Small intestine (tissue), 7 donors: ENCODE measurements at regions not wholly inside any gene's neighbourhood (a gene's known extent, or its start where the extent isn't known, plus 50 kb on each side); places are given as distances from the start of the nearest gene placed in this dataset.

Source experiments
- DNase-seq, 2 donors: peaks; one replicate each; pipeline versions ENCODE4 v3.0.0 to v3.0.0-alpha.2; 2013
- FAIRE-seq: peaks from 2 replicates; lab custom pipeline; 2012; peaks lifted over from hg19 to GRCh38; lab: Jason Lieb, UNC
- H3K27ac ChIP-seq, 3 donors: one replicate each; pipeline ENCODE4 v1.5.1; 2013; ENCODE audit warnings: low read length in 2 of 3, mild to moderate bottlenecking in 2 of 3, control low read depth in 1 of 3, inconsistent platforms in 1 of 3, low read depth in 1 of 3, moderate library complexity in 1 of 3
- H3K27me3 ChIP-seq, 3 donors: one replicate each; pipeline ENCODE4 v1.6.1; 2013; ENCODE audit warnings: low read length in 3 of 3, inconsistent platforms in 1 of 3; ENCODE audit not compliant: control insufficient read depth in 3 of 3, insufficient read depth in 3 of 3
- H3K36me3 ChIP-seq, 3 donors: one replicate each; pipeline ENCODE4 v1.6.1; 2013; ENCODE audit warnings: low read length in 3 of 3, inconsistent platforms in 1 of 3, low read depth in 1 of 3, mild to moderate bottlenecking in 1 of 3, moderate library complexity in 1 of 3; ENCODE audit not compliant: control insufficient read depth in 3 of 3, insufficient read depth in 2 of 3
- H3K4me1 ChIP-seq, 3 donors: one replicate each; pipeline ENCODE4 v1.6.1; 2013; ENCODE audit warnings: low read length in 2 of 3, inconsistent platforms in 1 of 3, low read depth in 1 of 3, mild to moderate bottlenecking in 1 of 3, moderate library complexity in 1 of 3; ENCODE audit not compliant: control insufficient read depth in 3 of 3, insufficient read depth in 2 of 3
- H3K4me3 ChIP-seq, 3 donors: one replicate each; pipeline ENCODE4 v1.5.1; 2013; ENCODE audit warnings: low read length in 3 of 3, control low read depth in 1 of 3, inconsistent platforms in 1 of 3, low read depth in 1 of 3, mild to moderate bottlenecking in 1 of 3, moderate library complexity in 1 of 3
- H3K9me3 ChIP-seq, 2 donors: one replicate each; pipeline ENCODE4 v1.6.1; 2013; ENCODE audit warnings: low read depth in 1 of 2, low read length in 1 of 2; ENCODE audit not compliant: control insufficient read depth in 2 of 2, insufficient read depth in 1 of 2
- WGBS, 3 donors: extraction: QIAGEN DNeasy Blood & Tissue Kit; methylation state at CpG; one replicate each; pipeline ENCODE4 v1.1.7; 2013; 5-methylcytosine and 5-hydroxymethylcytosine counted together
- donor health status: healthy with polysubstance abuse.
- donor health status: control.
- donor health status: control.
- donor health status: Bipolar disorder and iron deficiency.
- donor health status: healthy.

DNA sequence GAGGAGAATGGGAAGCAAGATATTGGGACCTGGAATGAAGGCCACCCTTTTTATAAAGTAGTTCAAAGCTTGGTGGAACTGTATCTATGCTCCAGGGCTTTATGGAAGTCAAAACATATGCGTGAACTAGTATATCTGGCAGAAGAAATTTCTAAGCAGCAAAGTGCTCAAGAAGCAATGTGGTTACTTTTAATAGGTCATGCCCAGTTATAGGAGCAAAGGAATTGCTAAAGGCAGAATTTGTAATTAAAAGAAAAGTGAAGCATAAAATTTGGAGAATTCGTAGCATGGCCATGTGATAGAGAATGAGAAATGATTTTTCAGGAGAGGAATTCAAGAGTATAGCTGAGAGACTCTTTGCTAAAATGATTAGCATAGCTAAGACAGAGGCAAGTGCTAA lies 1110.4 kb downstream of the XPNPEP1 start:
- Histone ChIP-seq H3K36me3 (no peaks in the 10 kb centered on the region), H3K9me3 (no peaks in the 10 kb centered on the region), H3K4me1 (no peaks in the 10 kb centered on the region), H3K4me3 (no peak overlapping the region), H3K27me3 (no peaks in the 10 kb centered on the region), H3K27ac (no peak overlapping the region)
- 61 to 85% (median 85%) methylated on average over 2 of the region's 2 CpGs for WGBS, 3 donors
- FAIRE-seq, result no peak
- DNase-seq, result no peak

DNA sequence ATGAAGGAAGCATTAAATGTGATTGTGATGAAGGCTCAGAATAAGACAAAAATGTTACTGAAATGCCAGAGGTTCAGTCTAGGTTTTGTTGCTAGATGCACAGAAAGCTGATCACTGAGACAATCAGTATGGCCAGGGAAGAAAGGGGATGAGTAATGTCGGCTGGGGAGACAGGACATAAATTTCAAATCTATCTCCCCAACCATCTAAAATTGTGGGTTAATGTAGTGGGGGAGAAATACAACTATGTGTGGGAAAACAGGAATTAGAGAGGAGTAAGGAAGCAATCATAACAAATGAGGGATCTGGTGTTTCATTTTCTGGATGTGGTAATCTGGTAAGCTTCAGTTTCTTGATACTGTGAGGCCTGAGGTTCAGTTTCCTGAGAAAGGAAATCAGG lies 1111.0 kb downstream of the XPNPEP1 start:
- Histone ChIP-seq H3K9me3 (no peaks in the 10 kb centered on the region), H3K4me3 (no peak overlapping the region), H3K27ac (no peak overlapping the region), H3K4me1 (no peaks in the 10 kb centered on the region), H3K36me3 (no peaks in the 10 kb centered on the region), H3K27me3 (no peaks in the 10 kb centered on the region)
- no peak for FAIRE-seq
- 54 to 78% (median 71%) methylated on average over 1 of the region's 1 CpG for WGBS, 3 donors
- DNase-seq, result no peak

DNA sequence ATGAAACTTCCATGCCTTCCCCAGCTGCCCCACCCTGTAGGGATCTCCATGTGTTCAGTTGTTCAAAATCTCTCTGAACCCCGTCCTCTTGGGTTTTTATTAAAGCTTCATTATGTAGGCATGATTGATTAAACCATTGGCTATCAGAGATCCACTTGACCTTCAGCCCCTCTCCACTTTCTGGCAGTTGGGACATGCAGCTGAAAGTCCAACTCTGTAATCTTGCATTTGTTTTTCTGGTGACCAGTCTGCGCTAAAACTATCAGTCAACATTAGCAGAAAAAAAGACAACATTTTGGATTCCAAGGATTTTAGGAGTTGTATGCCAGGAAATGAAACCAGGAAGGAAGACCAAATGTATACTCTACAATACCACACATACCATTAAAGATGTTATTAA lies 1115.1 kb downstream of the XPNPEP1 start:
- FAIRE-seq (no peak), DNase-seq (no peak)
- WGBS, 3 donors, result 32 to 54% (median 40%) methylated on average over 2 of the region's 2 CpGs
- Histone ChIP-seq H3K27ac (no peak overlapping the region), H3K4me1 (no peaks in the 10 kb centered on the region), H3K4me3 (no peak overlapping the region), H3K27me3 (no peaks in the 10 kb centered on the region), H3K36me3 (no peaks in the 10 kb centered on the region), H3K9me3 (no peaks in the 10 kb centered on the region)

DNA sequence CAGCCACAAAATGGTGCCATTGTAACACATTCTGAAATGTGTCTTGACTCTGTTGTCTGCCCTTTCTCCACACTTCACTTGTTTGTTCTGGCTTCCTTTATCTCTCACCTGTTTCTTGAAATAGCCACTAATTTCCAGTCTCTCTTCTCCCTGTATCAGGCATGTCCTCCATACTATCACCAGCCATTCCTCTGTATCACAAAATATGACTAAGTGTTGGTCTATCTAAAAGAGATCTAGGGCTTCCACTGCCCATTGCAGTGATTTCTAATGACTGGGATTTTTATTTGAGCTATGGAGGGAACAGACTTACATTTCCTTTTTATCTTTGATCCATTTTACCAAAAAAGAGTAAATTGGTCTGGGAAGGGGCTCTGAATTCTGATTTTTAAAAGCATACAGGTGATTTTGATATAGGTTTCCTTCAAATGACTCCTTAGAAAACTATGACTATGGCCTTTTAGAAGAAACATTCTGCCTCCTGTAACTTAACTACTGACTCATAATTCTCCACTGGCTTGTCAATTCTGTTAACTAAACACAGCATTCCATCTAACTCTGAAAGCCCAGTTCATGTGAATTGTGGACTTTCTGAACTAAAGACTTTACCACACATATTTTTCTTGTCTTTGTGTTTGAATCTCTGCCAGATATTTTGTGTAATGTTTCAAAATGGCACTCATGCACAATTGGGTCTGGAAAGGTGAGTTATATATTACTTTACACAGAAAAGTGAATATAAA lies 1121.4 kb downstream of the XPNPEP1 start:
- DNase-seq (no peak), FAIRE-seq (no peak)
- no peaks in the 10 kb centered on the region for H3K4me1 ChIP-seq
- no peaks in the 10 kb centered on the region for H3K9me3 ChIP-seq
- no peaks in the 10 kb centered on the region for H3K27me3 ChIP-seq
- H3K36me3 ChIP-seq, result no peaks in the 10 kb centered on the region
- H3K4me3 ChIP-seq, result no peak overlapping the region
- H3K27ac ChIP-seq, result no peak overlapping the region

DNA sequence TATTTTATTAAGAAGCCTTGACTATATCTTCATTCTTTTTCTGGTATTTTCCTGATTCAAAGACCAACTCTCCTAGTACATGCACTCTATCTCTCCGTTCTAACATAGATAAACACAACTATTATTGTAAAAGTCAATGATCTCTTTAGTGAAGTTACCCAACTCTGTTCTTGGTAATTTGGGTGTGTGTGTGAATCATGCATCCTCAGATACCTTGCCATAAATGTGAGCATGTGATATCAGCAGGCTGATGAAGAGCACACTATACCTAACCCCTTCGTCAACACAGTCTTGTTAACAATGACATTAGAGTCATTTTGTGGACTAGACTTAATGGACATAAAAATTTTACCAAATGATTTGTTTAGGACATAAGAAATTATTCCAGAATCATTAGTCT lies 1122.1 kb downstream of the XPNPEP1 start:
- Histone ChIP-seq H3K36me3 (no peaks in the 10 kb centered on the region), H3K27me3 (no peaks in the 10 kb centered on the region), H3K4me3 (no peak overlapping the region), H3K4me1 (no peaks in the 10 kb centered on the region), H3K27ac (no peak overlapping the region), H3K9me3 (no peaks in the 10 kb centered on the region)
- 63 to 78% (median 76%) methylated on average over 2 of the region's 2 CpGs for WGBS, 3 donors
- FAIRE-seq (no peak), DNase-seq (no peak)

DNA sequence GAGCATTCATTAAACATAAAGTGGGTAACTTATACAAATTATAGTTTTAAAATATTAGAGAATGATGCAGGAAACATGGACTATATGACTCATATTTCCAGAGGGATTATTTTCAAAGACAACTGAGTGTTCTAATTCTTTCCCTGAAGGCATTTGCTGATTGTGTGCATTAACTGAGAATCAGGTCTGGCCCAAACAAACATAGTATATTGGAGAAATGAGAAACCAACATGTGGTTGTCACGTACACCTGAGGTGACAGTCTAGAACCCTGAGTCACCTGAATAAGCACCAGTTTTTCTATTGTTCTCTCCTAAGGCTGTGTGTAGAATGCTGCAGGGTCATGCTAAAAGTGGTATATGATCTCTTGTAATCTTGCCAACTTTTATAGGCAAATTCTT lies 1125.7 kb downstream of the XPNPEP1 start:
- Histone ChIP-seq H3K9me3 (no peaks in the 10 kb centered on the region), H3K4me1 (no peaks in the 10 kb centered on the region), H3K4me3 (no peak overlapping the region), H3K27ac (no peak overlapping the region), H3K27me3 (no peaks in the 10 kb centered on the region), H3K36me3 (no peaks in the 10 kb centered on the region)
- DNase-seq, result no peak
- WGBS, 3 donors, result 73 to 86% (median 83%) methylated on average over 1 of the region's 1 CpG
- no peak for FAIRE-seq

DNA sequence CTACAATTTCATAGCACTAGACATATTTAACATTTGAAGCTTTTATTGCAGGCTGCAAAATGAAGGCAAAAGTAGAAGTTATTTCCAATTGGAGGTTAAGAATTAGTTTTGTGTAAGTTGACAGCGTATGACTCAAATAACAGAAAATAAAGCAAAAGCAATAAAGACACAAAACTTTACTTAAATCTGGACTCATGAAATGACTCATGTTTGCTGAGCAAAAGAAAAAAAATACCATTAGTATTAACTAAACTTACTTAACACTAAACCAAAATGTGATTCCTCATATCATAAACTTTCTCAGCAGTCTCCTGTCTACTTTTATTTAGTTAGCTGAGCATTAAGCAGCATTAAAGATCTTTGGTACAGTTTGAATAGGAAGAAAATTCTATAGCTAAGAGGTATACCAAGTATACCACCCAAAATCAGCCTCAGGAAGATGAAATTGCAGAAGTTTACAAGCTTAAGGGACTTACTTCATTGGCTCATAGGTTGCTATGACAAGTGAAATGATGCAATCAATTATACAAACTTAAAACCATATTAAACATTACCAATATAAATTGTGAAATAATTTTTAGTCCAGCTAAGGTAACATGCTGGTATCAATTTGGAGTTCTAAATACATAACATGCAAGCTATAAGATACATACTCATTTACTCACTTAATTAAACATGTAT lies 1131.4 kb downstream of the XPNPEP1 start:
- DNase-seq (no peak), FAIRE-seq (no peak)
- Histone ChIP-seq H3K27me3 (no peaks in the 10 kb centered on the region), H3K36me3 (no peaks in the 10 kb centered on the region), H3K9me3 (peaks cover 0 to 2% of the 10 kb centered on the region in 2 donors), H3K27ac (no peak overlapping the region), H3K4me1 (no peaks in the 10 kb centered on the region), H3K4me3 (no peak overlapping the region)
- 62 to 80% (median 79%) methylated on average over 1 of the region's 1 CpG for WGBS, 3 donors

DNA sequence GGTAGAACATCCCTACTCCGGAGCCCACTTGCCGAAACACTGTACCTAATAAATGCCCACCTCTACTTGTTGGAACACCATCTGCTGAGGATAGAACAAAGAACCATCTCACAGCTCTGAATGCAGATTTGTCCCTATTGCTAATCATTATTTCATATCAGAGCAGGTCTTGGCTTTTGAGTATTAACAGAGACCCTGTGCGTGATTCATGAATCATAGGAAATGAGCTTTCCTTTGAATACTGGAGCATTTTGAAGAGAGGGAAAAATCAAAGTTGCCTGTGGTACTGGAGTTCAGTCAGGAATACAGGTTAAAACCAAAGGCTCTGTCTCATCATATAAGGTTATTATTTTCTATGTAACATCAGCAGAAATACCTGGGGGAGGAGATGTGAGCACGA lies 1132.3 kb downstream of the XPNPEP1 start:
- H3K4me3 ChIP-seq, result no peak overlapping the region
- FAIRE-seq (no peak), DNase-seq (no peak)
- H3K36me3 ChIP-seq, result no peaks in the 10 kb centered on the region
- H3K4me1 ChIP-seq, result no peaks in the 10 kb centered on the region
- no peak overlapping the region for H3K27ac ChIP-seq
- WGBS, 3 donors, result 78 to 93% (median 90%) methylated on average over 4 of the region's 4 CpGs
- H3K9me3 ChIP-seq, result peaks cover 0 to 5% of the 10 kb centered on the region in 2 donors
- H3K27me3 ChIP-seq, result no peaks in the 10 kb centered on the region
